H1 (cell line): ENCODE measurements at regions not wholly inside any gene's neighbourhood (a gene's known extent, or its start where the extent isn't known, plus 50 kb on each side); places are given as distances from the start of the nearest gene placed in this dataset.

Experiments
- CEBPB ChIP-seq: IDR thresholded peaks from 2 replicates; pipeline ENCODE4 v1.6.1; 2012; ENCODE audit warnings: low read depth, low read length
- CHD7 ChIP-seq: fragments of 300-600 bp; sonication (generic); IDR thresholded peaks from 2 replicates; pipeline ENCODE4 v1.7.1; 2012; ENCODE audit warnings: low read length, moderate library complexity, mild to moderate bottlenecking, inconsistent platforms; ENCODE audit not compliant: insufficient replicate concordance
- GTF2F1 ChIP-seq: IDR thresholded peaks from 2 replicates; pipeline ENCODE4 v1.6.1; 2012; ENCODE audit warnings: low read depth, low read length, improper control_type of control experiment, borderline replicate concordance
- JUND ChIP-seq: IDR thresholded peaks from 2 replicates; pipeline ENCODE4 v1.6.1; 2011; ENCODE audit warnings: mild to moderate bottlenecking, improper control_type of control experiment, low read length
- MAFK ChIP-seq: IDR thresholded peaks from 2 replicates; pipeline ENCODE4 v1.6.1; 2012; ENCODE audit warnings: low read depth, mild to moderate bottlenecking, improper control_type of control experiment, low read length
- NRF1 ChIP-seq: IDR thresholded peaks from 2 replicates; pipeline ENCODE4 v1.6.1; 2011; ENCODE audit warnings: mild to moderate bottlenecking, low read depth, low read length, improper control_type of control experiment
- POLR2A ChIP-seq, 2 experiments: IDR thresholded peaks; 1 replicate in 1 of 2; 2 replicates in 1 of 2; pipeline ENCODE4 v1.6.1; 2011; ENCODE audit warnings: low read depth in 2 of 2, low read length in 2 of 2, mild to moderate bottlenecking in 2 of 2; ENCODE audit errors: control extremely low read depth in 1 of 2
- RAD21 ChIP-seq, 2 experiments: IDR thresholded peaks in 1 of 2; conservative IDR thresholded peaks in 1 of 2; 2 replicates each; pipeline ENCODE4 v1.6.1; 2011; ENCODE audit warnings: low read depth in 2 of 2, low read length in 2 of 2, improper control_type of control experiment in 1 of 2, inconsistent platforms in 1 of 2, mild to moderate bottlenecking in 1 of 2, moderate library complexity in 1 of 2
- RBBP5 ChIP-seq: IDR thresholded peaks from 2 replicates; pipeline ENCODE4 v1.7.1; 2012; ENCODE audit warnings: low read depth, mild to moderate bottlenecking, inconsistent platforms, low read length, moderate library complexity, borderline replicate concordance
- TAF1 ChIP-seq: IDR thresholded peaks from 2 replicates; pipeline ENCODE4 v1.6.1; 2011; ENCODE audit warnings: mild to moderate bottlenecking, low read depth, low read length
- USF2 ChIP-seq: IDR thresholded peaks from 2 replicates; pipeline ENCODE4 v1.6.1; 2011; ENCODE audit warnings: low read length, improper control_type of control experiment

GRCh38 chr3:101143012-101143411 is 149.8 kb upstream of the ABI3BP start (continued):
- no peak for TF ChIP-seq CHD7
- no peak for TF ChIP-seq RAD21 (IDR thresholded peaks at IDR 0.05 in 1 of 2, conservative IDR thresholded peaks at IDR 0.05 in 1 of 2; ENCODE audit: low read depth in 2 of 2, low read length in 2 of 2)
- TF ChIP-seq RBBP5 = no peak
- no peak for TF ChIP-seq MAFK
- TF ChIP-seq CEBPB = no peak
- TF ChIP-seq JUND = no peak
- TF ChIP-seq TAF1 = no peak
- no peak for TF ChIP-seq GTF2F1
- no peak for TF ChIP-seq USF2
- TF ChIP-seq NRF1 = no peak
- no peak for TF ChIP-seq POLR2A (IDR thresholded peaks at IDR 0.05; ENCODE audit: control extremely low read depth in 1 of 2, low read depth in 2 of 2, low read length in 2 of 2)
